NCI-H345 (cell line): ENCODE measurements at regions not wholly inside any gene's neighbourhood (a gene's known extent, or its start where the extent isn't known, plus 50 kb on each side); places are given as distances from the start of the nearest gene placed in this dataset.
A peak's percentile ranks its signal among the peaks of the same experiment; 100 is the strongest.

Experiments used
- DNase-seq: peaks from one replicate; lab custom pipeline; 2025; lab: John Stamatoyannopoulos, UW

- DNase-seq = no peak
Observed at GRCh38 chr2:107025291-107025857, 139.4 kb upstream of the ST6GAL2 start.

- no peak for DNase-seq
Observed at GRCh38 chr2:107025869-107026380, 140.0 kb upstream of the ST6GAL2 start.

DNA sequence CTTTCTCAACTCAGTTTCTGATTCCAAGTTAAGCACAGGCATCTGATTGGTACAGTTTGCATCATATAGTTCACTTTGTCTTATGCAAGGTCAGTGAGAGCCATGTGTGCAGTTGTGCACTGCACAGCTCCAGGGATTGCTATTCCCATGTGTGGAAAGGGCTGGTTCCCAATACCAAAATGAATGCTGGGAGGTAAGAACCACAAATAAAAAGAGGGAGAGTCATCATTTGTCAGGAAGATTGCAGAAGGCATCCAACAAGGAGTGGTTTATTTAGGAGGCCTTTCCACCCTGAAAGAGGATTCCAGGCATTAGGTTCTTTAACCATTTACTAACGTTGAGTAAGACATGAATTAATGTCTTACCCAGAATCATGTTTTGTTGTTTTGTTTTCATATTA, 141.2 kb upstream of the ST6GAL2 start:
- DNase-seq = no peak

DNA sequence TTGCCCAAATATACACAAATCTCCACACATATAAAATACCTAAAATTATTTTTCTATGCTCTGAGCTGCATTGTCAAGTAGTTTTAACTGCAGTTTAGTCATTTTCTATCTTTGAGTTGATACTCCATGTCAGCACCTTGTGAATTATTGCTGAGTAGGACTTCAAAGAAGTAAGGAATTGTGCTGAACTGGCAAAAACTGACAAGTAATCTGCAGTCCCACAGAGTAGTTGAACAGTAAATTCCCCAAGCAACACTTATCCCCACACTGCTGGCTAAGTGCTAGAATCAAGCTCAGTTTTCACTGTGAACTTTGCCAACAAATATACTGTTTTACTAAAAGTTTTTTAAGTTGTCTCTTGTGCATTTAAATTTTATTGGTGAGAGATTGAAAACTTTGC, 141.8 kb upstream of the ST6GAL2 start:
- no peak for DNase-seq

DNA sequence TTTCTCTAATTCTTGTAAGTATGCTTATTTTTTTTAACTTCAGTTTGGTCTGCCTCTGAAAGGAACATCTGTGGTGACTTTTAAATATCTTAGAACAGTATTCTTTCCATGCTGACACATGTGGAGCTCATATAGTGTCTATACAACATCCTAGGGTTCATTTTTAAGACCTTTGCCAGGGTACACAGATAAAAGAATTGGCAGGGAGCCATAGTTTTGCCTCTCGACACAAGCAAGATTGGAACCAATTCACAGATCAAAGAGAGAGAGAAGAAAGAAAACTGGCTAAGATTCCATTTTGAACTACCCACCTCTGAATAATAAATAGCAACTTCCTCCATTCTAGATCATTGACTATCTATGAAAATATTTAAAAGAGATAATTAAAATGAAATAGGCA, 142.7 kb upstream of the ST6GAL2 start:
- peak; percentile 1 for DNase-seq

DNA sequence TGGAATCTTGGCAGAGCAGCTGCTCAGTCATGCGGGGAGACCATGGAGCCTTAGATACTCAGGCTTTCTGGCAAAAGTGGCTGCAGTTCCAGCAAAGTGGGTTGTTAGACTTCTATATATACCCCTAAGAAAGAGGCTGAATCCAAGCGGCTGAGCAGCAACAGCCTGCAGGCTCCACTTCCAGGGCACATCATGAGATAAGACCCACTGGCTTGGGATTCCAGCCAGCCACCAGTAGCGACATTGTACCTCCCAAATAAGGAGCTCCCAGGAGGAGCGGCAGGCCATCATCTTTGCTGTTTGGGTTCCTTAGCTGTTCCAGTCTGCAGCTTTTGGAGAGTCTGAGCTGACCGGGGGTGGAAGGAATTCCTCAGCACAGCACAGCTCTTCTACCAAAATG, 150.3 kb upstream of the ST6GAL2 start:
- no peak for DNase-seq

GRCh38 chr2:107062173-107062572, 176.2 kb upstream of the ST6GAL2 start:
- DNase-seq = no peak

DNA sequence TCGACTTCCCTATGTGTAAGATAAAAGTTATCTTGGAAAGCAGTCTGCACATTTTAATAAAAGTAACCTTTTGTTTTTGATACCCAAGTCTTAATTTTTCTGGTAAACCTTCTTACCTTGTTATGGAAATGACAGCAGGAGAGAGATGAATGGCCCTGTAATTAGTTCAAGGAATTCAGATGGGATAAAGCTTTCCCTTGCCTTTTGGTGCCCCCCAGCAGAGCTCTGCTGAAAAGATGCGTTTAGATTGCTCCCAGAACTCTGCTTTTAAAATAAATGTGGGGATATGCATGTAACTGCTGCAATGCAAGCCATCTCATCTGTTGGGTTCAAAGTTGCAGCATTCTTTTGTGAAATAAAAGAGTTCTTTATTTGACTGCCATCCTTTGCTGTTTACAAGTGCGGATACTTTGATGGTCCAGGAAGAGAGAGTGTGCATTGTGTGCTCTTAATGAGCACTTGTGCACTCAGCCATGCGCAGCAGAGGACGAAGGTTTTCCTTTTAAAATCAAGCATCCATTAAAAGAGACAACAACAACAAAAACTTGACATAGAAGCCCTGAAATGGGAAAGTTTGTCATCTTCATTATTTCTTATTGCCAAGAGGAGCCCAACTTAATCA, 176.7 kb upstream of the ST6GAL2 start:
- DNase-seq = peak; percentile 54

- DNase-seq = no peak
Observed at GRCh38 chr2:107063228-107063627, 177.3 kb upstream of the ST6GAL2 start.

GRCh38 chr2:107064750-107065149, 178.8 kb upstream of the ST6GAL2 start:
- no peak for DNase-seq

DNA sequence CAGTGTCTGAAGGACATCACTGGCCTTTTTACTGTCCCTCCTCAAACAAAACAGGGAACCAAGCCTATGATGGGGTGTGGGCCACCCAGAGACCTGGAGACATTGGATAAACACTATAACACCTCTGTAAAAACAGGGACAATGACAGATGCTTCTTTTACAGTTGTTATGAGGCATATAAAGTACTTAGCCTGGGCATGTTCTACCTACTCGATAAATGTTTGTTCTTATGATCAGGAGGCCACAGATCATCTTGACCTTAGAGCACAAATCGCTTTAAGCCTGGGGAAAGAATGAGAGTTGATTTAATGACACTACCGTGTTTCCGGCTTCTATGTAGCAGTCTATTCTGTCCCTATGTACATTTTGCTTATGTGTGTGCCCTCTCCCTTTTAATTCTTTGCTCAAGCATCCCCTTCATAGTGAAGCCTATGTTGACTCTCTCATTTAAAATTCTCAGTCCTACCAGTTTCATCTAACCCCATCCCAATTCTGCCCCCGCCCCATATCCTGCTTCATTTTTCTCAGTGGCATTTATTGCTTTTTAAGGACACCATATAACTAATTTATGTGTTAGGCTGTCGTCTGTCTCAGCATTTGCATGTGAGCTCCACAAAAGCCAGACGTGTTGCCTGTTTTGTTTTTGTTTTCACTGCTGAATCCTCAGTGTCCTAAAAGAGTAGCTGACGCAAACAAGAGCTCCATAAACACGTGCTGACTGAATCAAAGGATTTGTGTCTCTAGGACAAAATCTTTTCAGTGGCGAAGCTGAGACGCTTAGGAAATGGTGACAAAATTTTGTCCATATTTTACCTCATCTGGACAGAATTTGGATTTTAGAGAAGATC, 182.3 kb upstream of the ST6GAL2 start:
- peak; percentile 86 for DNase-seq

GRCh38 chr2:107069890-107070289, 183.9 kb upstream of the ST6GAL2 start:
- no peak for DNase-seq

- no peak for DNase-seq
Observed at GRCh38 chr2:107072150-107072940, 186.4 kb upstream of the ST6GAL2 start.

- no peak for DNase-seq
Observed at GRCh38 chr2:107078584-107078983, 192.6 kb upstream of the ST6GAL2 start.

DNA sequence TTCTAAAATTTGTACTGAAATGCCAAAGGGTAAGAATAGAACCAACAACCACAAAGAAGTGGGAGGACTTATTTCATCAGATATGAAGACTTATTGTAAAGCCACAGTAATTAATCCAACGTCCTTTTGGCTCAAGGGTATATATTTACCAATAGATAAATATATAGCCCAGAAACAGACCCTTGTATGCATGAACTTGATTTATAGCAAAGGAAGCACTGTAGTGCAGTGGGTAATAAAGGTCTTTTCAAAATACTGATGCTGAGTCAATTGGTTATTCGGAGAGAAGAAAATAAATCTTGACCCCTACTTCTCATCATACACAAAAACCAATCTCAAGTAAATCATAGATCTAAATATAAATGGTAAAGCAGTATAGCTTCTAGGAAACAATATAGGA, 200.5 kb upstream of the ST6GAL2 start:
- DNase-seq = no peak

DNA sequence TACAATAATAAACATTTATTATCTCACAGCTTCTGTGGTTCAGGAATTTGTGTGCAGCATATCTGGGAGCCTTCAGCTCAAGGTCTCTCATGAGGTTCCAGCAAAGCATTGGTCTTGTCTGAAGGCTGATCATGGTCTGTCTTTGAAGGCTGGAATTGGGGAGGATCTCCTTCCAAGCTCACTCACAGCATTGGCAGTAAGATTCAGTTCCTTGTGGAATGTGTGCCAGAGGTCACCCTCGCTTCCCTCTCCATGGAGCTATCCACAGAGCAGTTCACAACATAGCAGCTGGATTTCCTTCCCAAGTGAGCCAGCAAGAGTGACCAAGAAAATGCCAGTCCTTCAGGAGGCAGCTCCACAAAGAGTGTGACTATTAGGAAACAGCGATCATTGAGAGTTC, 202.2 kb upstream of the ST6GAL2 start:
- no peak for DNase-seq

- DNase-seq = no peak
Observed at GRCh38 chr2:107091163-107091864, 205.3 kb upstream of the ST6GAL2 start.

DNA sequence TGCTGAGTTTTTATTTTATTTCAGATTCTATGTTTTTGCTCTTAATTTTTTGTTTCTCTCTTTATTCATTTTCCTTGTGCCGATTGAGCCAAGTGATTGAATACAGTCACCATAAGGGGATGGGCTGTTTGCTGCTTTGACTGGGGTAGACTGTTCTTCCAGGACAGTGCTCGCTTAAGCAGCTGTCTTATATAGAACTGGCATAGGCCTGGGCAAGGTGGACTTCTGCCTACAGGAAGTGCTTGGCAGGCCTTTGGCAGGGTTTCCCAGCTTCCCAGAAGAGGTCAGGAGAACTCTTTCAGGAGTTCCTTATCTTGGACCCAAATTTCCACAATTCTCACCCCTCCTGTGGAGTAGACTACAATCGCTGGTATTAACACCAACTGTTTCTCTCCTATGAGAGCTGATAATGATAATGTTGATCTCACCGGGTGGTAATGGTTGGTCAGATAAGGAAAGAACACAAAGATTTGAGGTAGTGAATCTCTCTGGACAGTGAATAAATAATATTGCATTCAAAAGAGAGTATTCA, 207.5 kb upstream of the ST6GAL2 start:
- no peak for DNase-seq

- no peak for DNase-seq
Observed at GRCh38 chr2:107094450-107094986, 208.6 kb upstream of the ST6GAL2 start.

GRCh38 chr2:107102176-107102575, 216.2 kb upstream of the ST6GAL2 start:
- DNase-seq = no peak

GRCh38 chr2:107107351-107107750, 221.4 kb upstream of the ST6GAL2 start:
- DNase-seq = no peak
